OCI-LY1 (cell line): ENCODE measurements at regions not wholly inside any gene's neighbourhood (a gene's known extent, or its start where the extent isn't known, plus 50 kb on each side); places are given as distances from the start of the nearest gene placed in this dataset.
"Not testable (repeated sequence)": the region's sequence is repeated elsewhere in the genome, so short reads cannot be mapped to it uniquely, and the experiment has no call there.

ENCODE experiments used
- H2AFZ ChIP-seq: fragments of 200-600 bp; sonication (generic), shearing (Covaris generic); 2 replicates; pipeline ENCODE4 v1.6.0; 2014; ENCODE audit warnings: antibody characterized with exemption, mild to moderate bottlenecking, low read length
- H3F3A ChIP-seq: fragments of 200-600 bp; sonication (generic), shearing (Covaris generic); 2 replicates; pipeline ENCODE4 v1.6.0; 2014; ENCODE audit warnings: mild to moderate bottlenecking, antibody characterized with exemption, low read length, moderate library complexity; ENCODE audit not compliant: insufficient read depth
- H3K27ac ChIP-seq: fragments of 200-600 bp; sonication (generic); 2 replicates; pipeline ENCODE4 v1.5.1; 2014; ENCODE audit warnings: low read length, mixed run types, mild to moderate bottlenecking, low read depth; ENCODE audit not compliant: poor library complexity, severe bottlenecking
- H3K27me3 ChIP-seq: fragments of 200-600 bp; sonication (generic); 2 replicates; pipeline ENCODE4 v1.6.0; 2014; ENCODE audit warnings: antibody characterized with exemption, mild to moderate bottlenecking, low read length, moderate library complexity; ENCODE audit not compliant: insufficient read depth
- H3K36me3 ChIP-seq: fragments of 200-600 bp; sonication (generic); 2 replicates; pipeline ENCODE4 v1.6.1; 2014; ENCODE audit warnings: mild to moderate bottlenecking, antibody characterized with exemption, low read length, moderate library complexity, mixed read lengths; ENCODE audit not compliant: insufficient read depth
- H3K4me1 ChIP-seq: fragments of 200-600 bp; sonication (generic); 2 replicates; pipeline ENCODE4 v1.5.1; 2014; ENCODE audit warnings: mild to moderate bottlenecking, low read length, moderate library complexity; ENCODE audit not compliant: insufficient read depth, severe bottlenecking
- H3K4me2 ChIP-seq: fragments of 200-600 bp; sonication (generic), shearing (Covaris generic); 2 replicates; pipeline ENCODE4 v1.6.1; 2014; ENCODE audit warnings: low read length
- H3K4me3 ChIP-seq: fragments of 200-600 bp; sonication (generic); 2 replicates; pipeline ENCODE4 v1.5.1; 2014; ENCODE audit warnings: low read length, low read depth, mild to moderate bottlenecking, mixed read lengths; ENCODE audit not compliant: poor library complexity, severe bottlenecking
- H3K79me2 ChIP-seq: fragments of 200-600 bp; shearing (Covaris generic); 2 replicates; pipeline ENCODE4 v1.6.1; 2016; ENCODE audit warnings: mixed run types, low read length, mixed read lengths; ENCODE audit not compliant: insufficient read depth
- H3K9ac ChIP-seq: fragments of 200-600 bp; sonication (generic), shearing (Covaris generic); 2 replicates; pipeline ENCODE4 v1.6.1; 2014; ENCODE audit warnings: mild to moderate bottlenecking, low read length, mixed read lengths
- H3K9me2 ChIP-seq: fragments of 200-600 bp; sonication (generic), shearing (Covaris generic); 2 replicates; pipeline ENCODE4 v1.6.1; 2014; ENCODE audit warnings: low read depth, mild to moderate bottlenecking, low read length, mixed read lengths
- H3K9me3 ChIP-seq: fragments of 200-600 bp; shearing (Covaris generic); 2 replicates; pipeline ENCODE4 v1.6.1; 2014; ENCODE audit warnings: low read length, mixed read lengths
- H4K20me1 ChIP-seq: fragments of 200-600 bp; sonication (generic), shearing (Covaris generic); 2 replicates; pipeline ENCODE4 v1.6.0; 2016; ENCODE audit warnings: mild to moderate bottlenecking, low read length; ENCODE audit not compliant: insufficient read depth
- CTCF ChIP-seq: fragments of 200-600 bp; sonication (generic), shearing (Covaris generic); IDR thresholded peaks from 2 replicates; pipeline ENCODE4 v1.5.1; 2017; ENCODE audit warnings: mild to moderate bottlenecking, antibody characterized with exemption, low read length, moderate library complexity, mixed read lengths
- EZH2 ChIP-seq: fragments of 200-600 bp; sonication (generic), shearing (Covaris generic); IDR thresholded peaks from 2 replicates; pipeline ENCODE4 v1.8.0; 2017; ENCODE audit warnings: borderline replicate concordance, mixed run types, mild to moderate bottlenecking, antibody characterized with exemption, low read length, moderate library complexity, mixed read lengths

- H3K4me2 ChIP-seq, result no peak overlapping the region
- H4K20me1 ChIP-seq, result no peaks in the 10 kb centered on the region
- H3K36me3 ChIP-seq, result peaks cover 61% of the 10 kb centered on the region
- peaks cover 5% of the 10 kb centered on the region for H3K4me1 ChIP-seq
- H2AFZ ChIP-seq, result no peak overlapping the region
- no peak overlapping the region for H3K4me3 ChIP-seq
- no peaks in the 10 kb centered on the region for H3K9me3 ChIP-seq
- H3K27ac ChIP-seq, result no peak overlapping the region
- H3K9ac ChIP-seq, result no peak overlapping the region
- H3F3A ChIP-seq, result no peaks in the 10 kb centered on the region
- no peaks in the 10 kb centered on the region for H3K27me3 ChIP-seq
- TF ChIP-seq EZH2 (no peak), CTCF (no peak)
- no peaks in the 10 kb centered on the region for H3K9me2 ChIP-seq
- no peaks in the 10 kb centered on the region for H3K79me2 ChIP-seq
These were observed 69.8 kb upstream of the KCTD7 start for GRCh38 chr7:66558660-66559465.

GRCh38 chr7:66564045-66564444 is 64.6 kb upstream of the KCTD7 start:
- H3K79me2 ChIP-seq, result peaks cover 6% of the 10 kb centered on the region; the same call in 1 of the 2 replicates

GRCh38 chr7:66570179-66570578 is 58.5 kb upstream of the KCTD7 start:
- not testable (repeated sequence) for H3K4me2 ChIP-seq, H3K79me2 ChIP-seq, H3K9me2 ChIP-seq, H3K9ac ChIP-seq, H4K20me1 ChIP-seq, H3K4me3 ChIP-seq, H3K27ac ChIP-seq, H3K4me1 ChIP-seq, H2AFZ ChIP-seq, H3K27me3 ChIP-seq, H3F3A ChIP-seq, H3K9me3 ChIP-seq
- H3K36me3 ChIP-seq, result peaks cover 78% of the 10 kb centered on the region

More at GRCh38 chr7:66564045-66564444, 64.6 kb upstream of the KCTD7 start:
- H2AFZ ChIP-seq, result no peak overlapping the region
- no peaks in the 10 kb centered on the region for H3K9me3 ChIP-seq
- H4K20me1 ChIP-seq, result no peaks in the 10 kb centered on the region
- no peak overlapping the region for H3K4me3 ChIP-seq
- H3K36me3 ChIP-seq, result peaks cover 56% of the 10 kb centered on the region
- no peaks in the 10 kb centered on the region for H3K4me1 ChIP-seq
- H3K4me2 ChIP-seq, result no peak overlapping the region
- H3K27ac ChIP-seq, result no peak overlapping the region
- no peak for TF ChIP-seq CTCF
- H3K27me3 ChIP-seq, result no peaks in the 10 kb centered on the region
- no peak overlapping the region for H3K9ac ChIP-seq
- H3F3A ChIP-seq, result no peaks in the 10 kb centered on the region
- H3K9me2 ChIP-seq, result no peaks in the 10 kb centered on the region

- Histone ChIP-seq H3K9me3 (no peaks in the 10 kb centered on the region), H3K79me2 (peaks cover 4% of the 10 kb centered on the region), H3K9ac (no peak overlapping the region), H3K4me3 (no peak overlapping the region), H3K9me2 (no peaks in the 10 kb centered on the region), H3F3A (no peaks in the 10 kb centered on the region), H4K20me1 (no peaks in the 10 kb centered on the region), H3K4me1 (no peaks in the 10 kb centered on the region), H2AFZ (no peak overlapping the region), H3K4me2 (no peak overlapping the region), H3K36me3 (peaks cover 86% of the 10 kb centered on the region), H3K27ac (no peak overlapping the region), H3K27me3 (no peaks in the 10 kb centered on the region)
- no peak for TF ChIP-seq EZH2
- TF ChIP-seq CTCF, result no peak
These were observed 57.1 kb upstream of the KCTD7 start for GRCh38 chr7:66571568-66571967.

- H2AFZ ChIP-seq, H3K9me2 ChIP-seq, H3K4me3 ChIP-seq, H3K4me2 ChIP-seq, H3K9me3 ChIP-seq, H3K9ac ChIP-seq, H4K20me1 ChIP-seq, H3F3A ChIP-seq, H3K27ac ChIP-seq, H3K27me3 ChIP-seq: not testable (repeated sequence)
- peaks cover 15% of the 10 kb centered on the region for H3K4me1 ChIP-seq
- peaks cover 79% of the 10 kb centered on the region for H3K36me3 ChIP-seq
- H3K79me2 ChIP-seq, result peaks cover 27% of the 10 kb centered on the region
These were observed 54.7 kb upstream of the KCTD7 start for GRCh38 chr7:66573782-66574495.
